Panc1 (cell line): ENCODE measurements at regions not wholly inside any gene's neighbourhood (a gene's known extent, or its start where the extent isn't known, plus 50 kb on each side); places are given as distances from the start of the nearest gene placed in this dataset.

Source experiments
- ATAC-seq: fragments of 200-7000 bp; cut with Tn5 transposase; 2 replicates; pipeline ENCODE4 v1.9.1; 2020; ENCODE audit warnings: mild to moderate bottlenecking, moderate library complexity
- BruUV-seq: library from RNA; stranded (reverse); fragments of 400-500 nt; replicated peaks from 2 replicates; lab custom pipeline; 2021; lab: Mats Ljungman, UMichigan
- CTCF ChIA-PET: fragments of 300-600 bp; sonication (Branson Sonifier 250); formaldehyde crosslinking; loops from one replicate; lab custom pipeline; 2022; ENCODE audit warnings: antibody characterized with exemption; lab: Charles Lee
- POLR2A ChIA-PET: fragments of 300-600 bp; sonication (Branson Sonifier 250); formaldehyde crosslinking; loops from one replicate; lab custom pipeline; 2022; ENCODE audit warnings: antibody characterized with exemption; lab: Charles Lee
- DNase-seq: peaks from one replicate; pipeline ENCODE4 v3.0.0-alpha.2; 2010; ENCODE audit warnings: low read depth, low spot score
- H3K27ac ChIP-seq: 2 replicates; pipeline ENCODE4 v1.5.1; 2011; ENCODE audit warnings: mild to moderate bottlenecking, low read length, inconsistent platforms
- H3K27me3 ChIP-seq: fragments of 200-500 bp; sonication (Bioruptor generic); 2 replicates; pipeline ENCODE4 v1.6.0; 2014; ENCODE audit warnings: low read length, inconsistent platforms; ENCODE audit not compliant: control insufficient read depth, insufficient read depth
- H3K36me3 ChIP-seq: fragments of 200-500 bp; sonication (Bioruptor generic); 2 replicates; pipeline ENCODE4 v1.5.1; 2014; ENCODE audit warnings: inconsistent platforms, mild to moderate bottlenecking, low read length, moderate library complexity; ENCODE audit not compliant: control insufficient read depth, insufficient read depth
- H3K4me1 ChIP-seq: 2 replicates; pipeline ENCODE4 v1.5.1; 2011; ENCODE audit warnings: inconsistent platforms, mild to moderate bottlenecking, low read length, moderate library complexity; ENCODE audit not compliant: control insufficient read depth, insufficient read depth
- H3K4me3 ChIP-seq, 2 experiments: 2 replicates each; pipeline ENCODE4 v1.5.1; 2011 to 2012; ENCODE audit warnings: low read depth in 2 of 2, low read length in 2 of 2, mild to moderate bottlenecking in 2 of 2, inconsistent platforms in 1 of 2, moderate library complexity in 1 of 2
- H3K9me3 ChIP-seq: fragments of 200-500 bp; sonication (Bioruptor generic); 2 replicates; pipeline ENCODE4 v1.5.1; 2014; ENCODE audit warnings: low read depth, mild to moderate bottlenecking, inconsistent platforms, low read length, moderate library complexity; ENCODE audit not compliant: control insufficient read depth, insufficient read depth
- CTCF ChIP-seq: fragments of 450-650 bp; IDR thresholded peaks from 2 replicates; pipeline ENCODE4 v1.5.1; 2017; ENCODE audit warnings: mild to moderate bottlenecking
- POLR2AphosphoS5 ChIP-seq: IDR thresholded peaks from 2 replicates; pipeline ENCODE4 v1.6.1; 2012; ENCODE audit warnings: mild to moderate bottlenecking, low read depth, low read length, moderate library complexity
- REST ChIP-seq, 2 experiments: IDR thresholded peaks; 2 replicates each; pipeline ENCODE4 v1.6.1; 2011 to 2012; ENCODE audit warnings: low read depth in 2 of 2, control low read depth in 1 of 2, low read length in 1 of 2, mild to moderate bottlenecking in 1 of 2, moderate library complexity in 1 of 2; ENCODE audit not compliant: insufficient read depth in 1 of 2
- SIN3A ChIP-seq: IDR thresholded peaks from 2 replicates; pipeline ENCODE4 v1.6.1; 2012; ENCODE audit warnings: low read depth, mild to moderate bottlenecking, low read length, moderate library complexity, borderline replicate concordance; ENCODE audit not compliant: insufficient read depth
- TCF7L2 ChIP-seq: IDR thresholded peaks from 2 replicates; pipeline ENCODE4 v1.6.1; 2011; ENCODE audit warnings: mild to moderate bottlenecking, low read depth, low read length, inconsistent platforms
- in situ Hi-C: cut with HindIII; loops from 2 replicates; pipeline ENCODE4 v1.10.0; 2016; ENCODE audit warnings: low sequenced_read_pairs, low pct_unique_long_range_greater_than_20kb
- intact Hi-C: fragments of 100-400 bp; cut with micrococcal nuclease; formaldehyde crosslinking; loops from one replicate; pipeline ENCODE4 v1.10.0; 2022; ENCODE audit not compliant: unreplicated experiment

DNA sequence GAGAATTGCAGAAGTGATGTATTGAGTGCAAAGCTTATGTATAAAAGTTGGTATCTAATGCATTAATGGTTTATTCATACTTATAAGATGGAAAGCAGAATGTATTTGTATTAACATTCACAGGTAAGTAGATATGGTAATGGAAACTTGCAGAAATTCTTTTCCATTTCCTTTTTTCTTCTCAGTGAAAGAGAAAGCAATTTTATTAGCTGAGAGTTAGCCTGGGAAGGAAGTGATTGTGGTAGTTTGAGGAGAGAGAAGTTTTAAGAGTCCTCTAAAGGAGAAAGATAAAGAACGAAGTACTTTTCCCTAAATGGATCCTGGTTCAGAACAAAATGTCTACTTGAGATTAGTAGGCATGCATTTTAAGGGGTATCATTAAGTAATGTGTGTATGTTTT is 60.1 kb upstream of the OSTN start:
- H3K36me3 ChIP-seq: no peaks in the 10 kb centered on the region
- POLR2A ChIA-PET: no interaction called here
- H3K4me1 ChIP-seq: no peaks in the 10 kb centered on the region

DNA sequence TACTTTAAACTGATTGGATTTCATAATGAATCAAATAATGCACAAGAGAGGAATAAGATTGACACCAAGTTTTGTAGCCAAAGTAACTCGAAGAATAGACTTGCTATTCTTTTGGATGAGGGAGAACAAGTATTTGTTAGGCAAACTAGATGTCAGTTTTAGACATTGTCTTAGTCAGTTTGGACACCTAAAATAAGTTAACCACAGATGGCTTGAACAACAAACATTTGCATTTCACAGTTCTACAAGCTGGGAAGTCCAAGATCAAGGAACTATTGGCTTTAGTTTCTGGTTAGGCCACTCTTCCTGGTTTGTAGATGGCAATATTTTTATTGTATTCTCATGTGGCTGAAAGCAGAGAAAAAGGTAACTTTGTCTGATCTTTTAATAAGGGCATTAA is 61.3 kb upstream of the OSTN start:
- no peaks in the 10 kb centered on the region for H3K27me3 ChIP-seq
- no peaks in the 10 kb centered on the region for H3K4me1 ChIP-seq
- BruUV-seq: no TSS peak
- TF ChIP-seq CTCF: no peak
- TF ChIP-seq TCF7L2: no peak
- TF ChIP-seq REST (IDR thresholded peaks at IDR 0.05; ENCODE audit: insufficient read depth in 1 of 2, low read depth in 2 of 2, low read length in 1 of 2): no peak
- TF ChIP-seq SIN3A: no peak
- TF ChIP-seq POLR2AphosphoS5: no peak
- DNase-seq (no peak), ATAC-seq (no peak)
- ChIA-PET CTCF (no interaction called here), POLR2A (no interaction called here)
- in situ Hi-C loops: no loop called here
- peaks cover 6% of the 10 kb centered on the region; the same call in 1 of the 2 replicates for H3K9me3 ChIP-seq
- no peaks in the 10 kb centered on the region for H3K36me3 ChIP-seq
- intact Hi-C loops: loop anchor here (10.0 kb wide), 1 partner anchor 257 kb away; no protein-coding TSS in a partner anchor
- H3K27ac ChIP-seq: no peak overlapping the region
- no peak overlapping the region for H3K4me3 ChIP-seq

More for the DNA sequence above, 60.1 kb upstream of the OSTN start:
- Histone ChIP-seq H3K27me3 (no peaks in the 10 kb centered on the region), H3K27ac (no peak overlapping the region), H3K9me3 (peaks cover 6% of the 10 kb centered on the region; the same call in 1 of the 2 replicates), H3K4me3 (no peak overlapping the region)
- in situ Hi-C loops (no loop called here), intact Hi-C loops (loop anchor here (10.0 kb wide), 1 partner anchor 256 kb away; no protein-coding TSS in a partner anchor)
- ATAC-seq (no peak), DNase-seq (no peak)
- TF ChIP-seq TCF7L2 (no peak), SIN3A (no peak), CTCF (no peak), REST (IDR thresholded peaks at IDR 0.05; ENCODE audit: insufficient read depth in 1 of 2, low read depth in 2 of 2, low read length in 1 of 2) (no peak), POLR2AphosphoS5 (no peak)
- BruUV-seq: no TSS peak
- CTCF ChIA-PET: no interaction called here
